ENCODE measurements at regions not wholly inside any gene's neighbourhood (a gene's known extent, or its start where the extent isn't known, plus 50 kb on each side); places are given as distances from the start of the nearest gene placed in this dataset.

- CTCF ChIA-PET, result no interaction called here
Observed at GRCh38 chr20:4635781-4636180, 50.5 kb upstream of the PRNP start.

GRCh38 chr20:4635342-4635741 lies 50.9 kb upstream of the PRNP start:
- ChIA-PET CTCF (interaction anchor here (1.2 kb wide), 1 partner anchor 30 kb away, joined by 4 read pairs; no protein-coding TSS in a partner anchor), POLR2A (no interaction called here)
- no peak overlapping the region for H3K4me3 ChIP-seq (ENCODE audit: low read depth, low read length)
- no peak for TF ChIP-seq CTCF (IDR thresholded peaks at IDR 0.05; ENCODE audit: insufficient read depth, low read length, missing control alignments)
- no peak for DNase-seq (ENCODE audit: low read depth, low spot score)

More at GRCh38 chr20:4635781-4636180, 50.5 kb upstream of the PRNP start:
- TF ChIP-seq CTCF (IDR thresholded peaks at IDR 0.05; ENCODE audit: insufficient read depth, low read length, missing control alignments), result no peak
- H3K4me3 ChIP-seq (ENCODE audit: low read depth, low read length), result no peak overlapping the region
- no peak for DNase-seq (ENCODE audit: low read depth, low spot score)
- POLR2A ChIA-PET, result no interaction called here

GRCh38 chr20:4633780-4634179 lies 52.5 kb upstream of the PRNP start:
- CTCF ChIA-PET, result interaction anchor here (1.2 to 3.0 kb wide), 3 partner anchors 25 to 91 kb away, joined by 3 to 10 read pairs (median 5); no protein-coding TSS in a partner anchor
- peak; percentile 77 for DNase-seq (ENCODE audit: low read depth, low spot score)
- POLR2A ChIA-PET, result interaction anchor here (1.1 to 1.4 kb wide), 2 partner anchors 32 to 56 kb away, joined by 3 to 4 read pairs; no protein-coding TSS in a partner anchor
- no peak for TF ChIP-seq CTCF (IDR thresholded peaks at IDR 0.05; ENCODE audit: insufficient read depth, low read length, missing control alignments)
- H3K4me3 ChIP-seq (ENCODE audit: low read depth, low read length), result no peak overlapping the region

- H3K4me3 ChIP-seq (ENCODE audit: low read depth, low read length), result no peak overlapping the region
- TF ChIP-seq CTCF (IDR thresholded peaks at IDR 0.05; ENCODE audit: insufficient read depth, low read length, missing control alignments), result no peak
- POLR2A ChIA-PET, result interaction anchor here (1.1 to 1.4 kb wide), 2 partner anchors 32 to 57 kb away, joined by 3 to 4 read pairs; no protein-coding TSS in a partner anchor
- no peak for DNase-seq (ENCODE audit: low read depth, low spot score)
- CTCF ChIA-PET, result interaction anchor here (1.2 to 3.0 kb wide), 3 partner anchors 25 to 91 kb away, joined by 3 to 10 read pairs (median 5); no protein-coding TSS in a partner anchor
Observed at GRCh38 chr20:4633379-4633778, 52.9 kb upstream of the PRNP start.

GRCh38 chr20:4632876-4633275 lies 53.4 kb upstream of the PRNP start:
- CTCF ChIA-PET, result interaction anchor here (1.0 to 3.0 kb wide), 4 partner anchors 24 to 108 kb away, joined by 3 to 10 read pairs (median 4); no protein-coding TSS in a partner anchor
- TF ChIP-seq CTCF (IDR thresholded peaks at IDR 0.05; ENCODE audit: insufficient read depth, low read length, missing control alignments), result no peak
- H3K4me3 ChIP-seq (ENCODE audit: low read depth, low read length), result no peak overlapping the region
- POLR2A ChIA-PET, result interaction anchor here (1.4 kb wide), 1 partner anchor 57 kb away, joined by 3 read pairs; no protein-coding TSS in a partner anchor
- no peak for DNase-seq (ENCODE audit: low read depth, low spot score)

GRCh38 chr20:4626228-4626627 lies 60.0 kb upstream of the PRNP start:
- POLR2A ChIA-PET, result no interaction called here
- no peak overlapping the region for H3K4me3 ChIP-seq (ENCODE audit: low read depth, low read length)
- CTCF ChIA-PET, result interaction anchor here (1.3 kb wide), 1 partner anchor 94 kb away, joined by 3 read pairs; no protein-coding TSS in a partner anchor

More at GRCh38 chr20:4626228-4626627, 60.0 kb upstream of the PRNP start:
- no peak for TF ChIP-seq CTCF (IDR thresholded peaks at IDR 0.05; ENCODE audit: insufficient read depth, low read length, missing control alignments)
- DNase-seq (ENCODE audit: low read depth, low spot score), result no peak

Data from AG04449 (cell line).